Transverse colon (tissue), 3 donors: ENCODE measurements at regions not wholly inside any gene's neighbourhood (a gene's known extent, or its start where the extent isn't known, plus 50 kb on each side); places are given as distances from the start of the nearest gene placed in this dataset.

Source experiments
- POLR2A ChIP-seq: fragments of 450-650 bp; IDR thresholded peaks from one replicate; pipeline ENCODE4 v1.6.1; 2016; ENCODE audit warnings: antibody characterized with exemption, mild to moderate bottlenecking, moderate library complexity
- TF ChIP-seq, protein P1 (sequence below), 5 experiments: fragments of 200-600 bp in 3 of 5; fragments of 450-650 bp in 2 of 5; sonication (generic) in 3 of 5; IDR thresholded peaks; 1 replicate in 2 of 5; 2 replicates in 3 of 5; pipeline ENCODE4 v1.5.1; 2016 to 2017; ENCODE audit warnings: antibody characterized with exemption in 5 of 5, inconsistent platforms in 3 of 5, mild to moderate bottlenecking in 2 of 5, moderate library complexity in 1 of 5

DNA sequence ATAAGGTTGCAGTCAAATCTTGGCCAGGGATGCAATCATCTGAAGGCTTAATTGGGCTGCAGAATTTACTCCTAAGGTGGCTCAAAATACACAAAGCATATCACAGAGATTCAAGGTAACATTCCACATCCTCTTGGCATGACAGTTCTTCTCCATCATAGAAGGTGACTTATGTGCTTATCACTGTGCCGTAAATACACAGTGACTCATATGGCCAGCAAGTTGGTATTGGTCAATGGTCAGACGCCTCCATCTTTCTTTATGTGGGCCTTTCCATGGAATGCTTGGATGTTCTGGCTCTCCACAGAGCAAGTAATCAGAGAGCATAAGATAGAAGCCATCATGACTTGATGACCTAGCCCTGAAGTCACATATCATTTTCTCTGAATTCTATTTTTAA is 168.8 kb upstream of the ST8SIA2 start:
- TF ChIP-seq, protein P1, sequence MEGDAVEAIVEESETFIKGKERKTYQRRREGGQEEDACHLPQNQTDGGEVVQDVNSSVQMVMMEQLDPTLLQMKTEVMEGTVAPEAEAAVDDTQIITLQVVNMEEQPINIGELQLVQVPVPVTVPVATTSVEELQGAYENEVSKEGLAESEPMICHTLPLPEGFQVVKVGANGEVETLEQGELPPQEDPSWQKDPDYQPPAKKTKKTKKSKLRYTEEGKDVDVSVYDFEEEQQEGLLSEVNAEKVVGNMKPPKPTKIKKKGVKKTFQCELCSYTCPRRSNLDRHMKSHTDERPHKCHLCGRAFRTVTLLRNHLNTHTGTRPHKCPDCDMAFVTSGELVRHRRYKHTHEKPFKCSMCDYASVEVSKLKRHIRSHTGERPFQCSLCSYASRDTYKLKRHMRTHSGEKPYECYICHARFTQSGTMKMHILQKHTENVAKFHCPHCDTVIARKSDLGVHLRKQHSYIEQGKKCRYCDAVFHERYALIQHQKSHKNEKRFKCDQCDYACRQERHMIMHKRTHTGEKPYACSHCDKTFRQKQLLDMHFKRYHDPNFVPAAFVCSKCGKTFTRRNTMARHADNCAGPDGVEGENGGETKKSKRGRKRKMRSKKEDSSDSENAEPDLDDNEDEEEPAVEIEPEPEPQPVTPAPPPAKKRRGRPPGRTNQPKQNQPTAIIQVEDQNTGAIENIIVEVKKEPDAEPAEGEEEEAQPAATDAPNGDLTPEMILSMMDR (IDR thresholded peaks at IDR 0.05): no peak
- TF ChIP-seq POLR2A: no peak
